Heart left ventricle (tissue), 16 donors: ENCODE measurements at regions not wholly inside any gene's neighbourhood (a gene's known extent, or its start where the extent isn't known, plus 50 kb on each side); places are given as distances from the start of the nearest gene placed in this dataset.

Experiments
- ATAC-seq, 4 donors: fragments of 200-7000 bp; cut with Tn5 transposase; one replicate each; pipeline ENCODE4 v1.9.1; 2020 to 2022; ENCODE audit warnings: moderate library complexity in 4 of 4, mild to moderate bottlenecking in 3 of 4, moderate number of reproducible peaks in 1 of 4
- DNase-seq, 5 donors: peaks; one replicate each; pipeline ENCODE4 v3.0.0-alpha.2; 2020
- H3K27ac ChIP-seq, 12 donors: fragments of 200-600 bp; sonication (generic) in 4 of 12; one replicate each; pipeline versions ENCODE4 v1.5.0 to v1.8.0; 2016 to 2022; ENCODE audit warnings: mild to moderate bottlenecking in 2 of 12
- H3K27me3 ChIP-seq, 9 donors: fragments of 200-600 bp; sonication (generic) in 2 of 9; one replicate each; pipeline versions ENCODE4 v1.5.1 to v1.8.0; 2016 to 2022; ENCODE audit warnings: mild to moderate bottlenecking in 3 of 9
- H3K36me3 ChIP-seq, 9 donors: fragments of 200-600 bp; sonication (generic) in 2 of 9; one replicate each; pipeline versions ENCODE4 v1.5.0 to v1.8.0; 2018 to 2022; ENCODE audit warnings: mild to moderate bottlenecking in 2 of 9
- H3K4me1 ChIP-seq, 12 donors: fragments of 200-600 bp; sonication (generic) in 4 of 12; one replicate each; pipeline versions ENCODE4 v1.5.0 to v1.8.0; 2016 to 2022; ENCODE audit warnings: mild to moderate bottlenecking in 3 of 12
- H3K4me3 ChIP-seq, 12 donors: fragments of 200-600 bp; sonication (generic) in 4 of 12; one replicate each; pipeline versions ENCODE4 v1.5.0 to v1.8.0; 2017 to 2022; ENCODE audit warnings: mild to moderate bottlenecking in 9 of 12, moderate library complexity in 4 of 12
- H3K9me3 ChIP-seq, 12 donors: fragments of 200-600 bp; sonication (generic) in 4 of 12; one replicate each; pipeline versions ENCODE4 v1.5.0 to v1.8.0; 2016 to 2022; ENCODE audit warnings: mild to moderate bottlenecking in 1 of 12
- POLR2A ChIP-seq, 2 donors: fragments of 450-650 bp; IDR thresholded peaks; one replicate each; pipeline ENCODE4 v1.6.1; 2017; ENCODE audit warnings: antibody characterized with exemption in 2 of 2, mild to moderate bottlenecking in 2 of 2, moderate library complexity in 2 of 2
- WGBS, 4 donors: extraction: QIAGEN DNeasy Blood & Tissue Kit in 2 of 4; methylation state at CpG; one replicate each; pipeline versions ENCODE4 v1.1.5 to v1.1.7; 2013 to 2018; 5-methylcytosine and 5-hydroxymethylcytosine counted together
- intact Hi-C, 10 donors: fragments of 100-400 bp; cut with DNase I; formaldehyde crosslinking; loops; one replicate each; pipeline versions ENCODE4 v1.11.1 to v1.14.2; 2022
- TF ChIP-seq, protein P1 (sequence below), 12 donors: fragments of 200-600 bp; sonication (generic) in 4 of 12; IDR thresholded peaks; one replicate each; pipeline versions ENCODE4 v1.5.0 to v1.8.0; 2018 to 2022; ENCODE audit warnings: antibody characterized with exemption in 12 of 12, mild to moderate bottlenecking in 5 of 12
- donor health status: ischemic (EF 13 %, LVEDD 7.1; RV severe dilation, severe dysfunction).
- donor health status: healthy with polysubstance abuse.
- donor health status: DM: no; HTN: yes; CAD: no.
- donor health status: DM: no; HTN: no; CAD: no.
- donor health status: ischemic (EF 25% LVEDD 6.9; RV normal size, moderate dysfunction).
- donor health status: ischemic (EF 25% LVEDD 5.7; RV mildly dilated, moderate dysfunction).
- donor health status: healthy.
- donor health status: DM: yes; HTN: yes; CAD: no.
- donor health status: ischemic (EF 35%, LVEDD 5.7; RV mildly dilated, moderate dysfunction).
- donor health status: nonischemic (EF 11% LVEDD 7.7; RV severe dilation, severe dysfunction).
- donor health status: DM: yes; HTN: yes; CAD: no.
- donor health status: PGD.
- donor health status: ischemic (EF 29% LVEDD 5.4; RV normal size, mild dysfunction).
- donor health status: nonischemic (EF 23%, LVEDD 6.1; RV moderate dilation, normal function).

- Histone ChIP-seq H3K4me1 (no peaks in the 10 kb centered on the region), H3K27ac (no peak overlapping the region), H3K9me3 (no peaks in the 10 kb centered on the region), H3K36me3 (no peaks in the 10 kb centered on the region), H3K4me3 (no peak overlapping the region), H3K27me3 (peaks cover 0 to 18% (median 0%) of the 10 kb centered on the region in 9 donors)
- DNase-seq (no peak), ATAC-seq (no peak)
- 93 to 98% (median 95%) methylated on average over 2 of the region's 2 CpGs for WGBS, 4 donors
- TF ChIP-seq, protein P1, sequence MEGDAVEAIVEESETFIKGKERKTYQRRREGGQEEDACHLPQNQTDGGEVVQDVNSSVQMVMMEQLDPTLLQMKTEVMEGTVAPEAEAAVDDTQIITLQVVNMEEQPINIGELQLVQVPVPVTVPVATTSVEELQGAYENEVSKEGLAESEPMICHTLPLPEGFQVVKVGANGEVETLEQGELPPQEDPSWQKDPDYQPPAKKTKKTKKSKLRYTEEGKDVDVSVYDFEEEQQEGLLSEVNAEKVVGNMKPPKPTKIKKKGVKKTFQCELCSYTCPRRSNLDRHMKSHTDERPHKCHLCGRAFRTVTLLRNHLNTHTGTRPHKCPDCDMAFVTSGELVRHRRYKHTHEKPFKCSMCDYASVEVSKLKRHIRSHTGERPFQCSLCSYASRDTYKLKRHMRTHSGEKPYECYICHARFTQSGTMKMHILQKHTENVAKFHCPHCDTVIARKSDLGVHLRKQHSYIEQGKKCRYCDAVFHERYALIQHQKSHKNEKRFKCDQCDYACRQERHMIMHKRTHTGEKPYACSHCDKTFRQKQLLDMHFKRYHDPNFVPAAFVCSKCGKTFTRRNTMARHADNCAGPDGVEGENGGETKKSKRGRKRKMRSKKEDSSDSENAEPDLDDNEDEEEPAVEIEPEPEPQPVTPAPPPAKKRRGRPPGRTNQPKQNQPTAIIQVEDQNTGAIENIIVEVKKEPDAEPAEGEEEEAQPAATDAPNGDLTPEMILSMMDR (IDR thresholded peaks at IDR 0.05) = no peak
- intact Hi-C loops = no loop called here
Observed at GRCh38 chr1:38516560-38516959, 343.0 kb downstream of the RRAGC start.

DNA sequence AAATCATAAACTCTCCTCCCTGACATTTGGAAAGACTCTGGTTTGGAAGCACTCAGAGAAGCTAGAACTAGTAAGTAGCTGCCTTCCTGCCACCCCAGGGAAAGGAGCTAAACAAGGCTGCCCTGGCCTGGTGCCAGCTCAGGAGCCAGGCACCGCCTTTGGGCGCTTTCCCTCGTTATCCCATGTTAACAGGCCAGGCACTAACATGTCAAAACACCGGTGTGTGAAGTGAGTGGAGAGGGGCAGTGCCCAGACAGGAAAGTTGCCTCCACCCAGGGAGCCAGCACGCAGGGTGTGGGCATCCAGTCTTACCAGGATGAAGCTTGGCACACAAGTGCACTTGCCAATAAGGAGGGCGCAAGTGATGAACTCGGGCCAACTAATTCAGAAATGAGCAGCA lies 346.8 kb downstream of the RRAGC start:
- Histone ChIP-seq H3K27me3 (peaks cover 0 to 35% (median 13%) of the 10 kb centered on the region in 9 donors), H3K4me3 (no peak overlapping the region), H3K9me3 (no peaks in the 10 kb centered on the region), H3K4me1 (peaks cover 0 to 5% (median 0%) of the 10 kb centered on the region in 12 donors), H3K36me3 (no peaks in the 10 kb centered on the region), H3K27ac (no peak overlapping the region)
- intact Hi-C loops = no loop called here
- DNase-seq (peak in 1 of 5 donors; percentile 26), ATAC-seq (no peak)
- WGBS, 4 donors = 42 to 56% (median 49%) methylated on average over 7 of the region's 7 CpGs
- no peak for TF ChIP-seq POLR2A (IDR thresholded peaks at IDR 0.05)
- TF ChIP-seq, protein P1 (IDR thresholded peaks at IDR 0.05) = no peak

DNA sequence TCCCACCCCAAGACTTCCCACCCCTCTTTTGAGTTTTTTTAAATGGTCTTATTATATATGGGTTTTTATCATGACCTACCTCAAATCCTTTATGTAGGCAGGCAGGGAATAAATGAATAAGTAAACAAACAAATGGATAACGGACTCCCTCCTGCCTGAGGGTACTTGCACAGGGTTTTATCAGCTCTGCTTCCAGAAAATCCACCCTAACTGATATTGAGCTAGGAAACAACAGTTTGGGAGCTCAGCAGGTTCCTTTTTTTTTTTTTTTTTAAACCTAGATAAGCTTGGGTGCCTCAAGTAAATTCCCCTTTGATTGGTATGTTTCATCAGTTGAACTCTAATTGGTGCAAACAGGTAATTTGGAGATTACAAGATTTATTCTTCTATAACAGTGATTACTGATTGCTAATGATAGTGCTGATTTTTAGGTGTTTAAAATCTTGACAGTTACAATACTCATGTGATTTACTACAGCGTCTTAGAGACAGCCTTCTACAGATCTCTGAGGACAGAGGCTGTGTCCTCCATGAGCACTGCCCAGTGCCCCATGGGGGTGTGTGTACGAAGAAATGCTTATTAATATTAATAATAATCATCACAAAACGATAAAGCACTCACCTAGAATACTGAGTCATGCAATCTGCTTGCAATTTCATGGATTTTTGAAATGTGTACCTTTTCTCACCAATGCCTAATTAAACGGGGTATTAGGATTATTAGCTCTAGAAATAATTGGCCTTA lies 347.4 kb downstream of the RRAGC start:
- ATAC-seq = no peak
- TF ChIP-seq, protein P1 (IDR thresholded peaks at IDR 0.05) = no peak
- TF ChIP-seq POLR2A (IDR thresholded peaks at IDR 0.05) = no peak
- H3K4me3 ChIP-seq = no peak overlapping the region
- H3K27ac ChIP-seq = no peak overlapping the region
- H3K4me1 ChIP-seq = peaks cover 0 to 8% (median 0%) of the 10 kb centered on the region in 12 donors
- 62 to 71% (median 65%) methylated on average over 5 of the region's 5 CpGs for WGBS, 4 donors
- DNase-seq = no peak
- no peaks in the 10 kb centered on the region for H3K9me3 ChIP-seq
- intact Hi-C loops = no loop called here
- H3K27me3 ChIP-seq = peaks cover 0 to 35% (median 13%) of the 10 kb centered on the region in 9 donors
- no peaks in the 10 kb centered on the region for H3K36me3 ChIP-seq

- Histone ChIP-seq H3K27me3 (peaks cover 0 to 46% (median 20%) of the 10 kb centered on the region in 9 donors), H3K4me1 (peaks cover 0 to 8% (median 0%) of the 10 kb centered on the region in 12 donors), H3K27ac (no peak overlapping the region), H3K9me3 (no peaks in the 10 kb centered on the region), H3K4me3 (no peak overlapping the region), H3K36me3 (no peaks in the 10 kb centered on the region)
- WGBS, 4 donors = 38 to 51% (median 39%) methylated on average over 6 of the region's 6 CpGs
- intact Hi-C loops = no loop called here
- ATAC-seq = no peak
- TF ChIP-seq, protein P1 (IDR thresholded peaks at IDR 0.05) = no peak
- no peak for TF ChIP-seq POLR2A (IDR thresholded peaks at IDR 0.05)
- DNase-seq = no peak
Observed at GRCh38 chr1:38508232-38508631, 351.3 kb downstream of the RRAGC start.
